HCT116 (cell line): ENCODE measurements at regions not wholly inside any gene's neighbourhood (a gene's known extent, or its start where the extent isn't known, plus 50 kb on each side); places are given as distances from the start of the nearest gene placed in this dataset.

Experiments
- ATAC-seq: fragments of 200-7000 bp; cut with Tn5 transposase; 2 replicates; pipeline ENCODE4 v1.9.1; 2020; ENCODE audit warnings: mild to moderate bottlenecking, moderate library complexity
- BruUV-seq: library from RNA; stranded (reverse); fragments of 400-500 nt; replicated peaks from 2 replicates; lab custom pipeline; 2021; lab: Mats Ljungman, UMichigan
- CTCF ChIA-PET: fragments of 300-600 bp; sonication (Branson Sonifier 250); formaldehyde crosslinking; loops from one replicate; lab custom pipeline; 2021; ENCODE audit warnings: antibody characterized with exemption; lab: Charles Lee
- POLR2A ChIA-PET: fragments of 300-600, 350-600 bp; sonication (Branson Sonifier 250); formaldehyde crosslinking; loops from one replicate; lab custom pipeline; 2021; ENCODE audit warnings: antibody characterized with exemption; lab: Charles Lee
- RAD21 ChIA-PET, 2 experiments: fragments of 300-600 bp; sonication (Branson Sonifier 250); formaldehyde crosslinking; loops; one replicate each; lab custom pipeline; 2023; ENCODE audit warnings: low total read pairs in 2 of 2; ENCODE audit not compliant: uncharacterized antibody in 2 of 2, unreplicated experiment in 2 of 2, low non-redundant PET in 1 of 2; lab: Charles Lee
- DNase-seq: peaks from one replicate; pipeline ENCODE4 v3.0.0-alpha.2; 2010; ENCODE audit warnings: low read depth, low spot score
- H2AFZ ChIP-seq: fragments of 200-600 bp; shearing (Covaris generic), sonication (generic); 2 replicates; pipeline ENCODE4 v1.6.1; 2017; ENCODE audit warnings: low read depth, mixed run types, mixed read lengths, antibody characterized with exemption, low read length; ENCODE audit not compliant: poor library complexity, severe bottlenecking
- H3K27ac ChIP-seq: 2 replicates; pipeline ENCODE4 v1.5.1; 2012; ENCODE audit warnings: low read depth, low read length
- H3K27me3 ChIP-seq: fragments of 200-600 bp; sonication (generic); 2 replicates; pipeline ENCODE4 v1.6.1; 2016; ENCODE audit warnings: mixed run types, low read length, mixed read lengths; ENCODE audit not compliant: insufficient read depth
- H3K36me3 ChIP-seq, 2 experiments: fragments of 200-500 bp in 1 of 2; fragments of 200-600 bp in 1 of 2; sonication (Bioruptor generic) in 1 of 2; sonication (generic) in 1 of 2; 2 replicates each; pipeline versions ENCODE4 v1.5.1 to v1.6.1; 2014 to 2016; ENCODE audit warnings: low read length in 2 of 2, inconsistent platforms in 1 of 2, mixed read lengths in 1 of 2, mixed run types in 1 of 2; ENCODE audit not compliant: insufficient read depth in 2 of 2, control insufficient read depth in 1 of 2
- H3K4me1 ChIP-seq, 2 experiments: fragments of 200-600 bp in 1 of 2; sonication (generic) in 1 of 2; 2 replicates each; pipeline versions ENCODE4 v1.5.1 to v1.6.1; 2012 to 2017; ENCODE audit warnings: low read length in 2 of 2, inconsistent platforms in 1 of 2, mild to moderate bottlenecking in 1 of 2, mixed read lengths in 1 of 2, mixed run types in 1 of 2, moderate library complexity in 1 of 2; ENCODE audit not compliant: insufficient read depth in 2 of 2, control insufficient read depth in 1 of 2
- H3K4me2 ChIP-seq: fragments of 200-600 bp; sonication (generic); 2 replicates; pipeline ENCODE4 v1.6.1; 2017; ENCODE audit warnings: mixed run types, low read length, mixed read lengths
- H3K4me3 ChIP-seq, 2 experiments: fragments of 200-600 bp in 1 of 2; sonication (generic) in 1 of 2; replicated peaks in 1 of 2; 2 replicates each; pipeline ENCODE4 v1.5.1; 2011 to 2016; ENCODE audit warnings: low read length in 2 of 2, control low read depth in 1 of 2, low read depth in 1 of 2, mild to moderate bottlenecking in 1 of 2, mixed read lengths in 1 of 2, mixed run types in 1 of 2
- H3K79me2 ChIP-seq: fragments of 200-600 bp; sonication (generic); 2 replicates; pipeline ENCODE4 v1.6.1; 2017; ENCODE audit warnings: mild to moderate bottlenecking, mixed run types, low read length, moderate library complexity, mixed read lengths; ENCODE audit not compliant: insufficient read depth
- H3K9ac ChIP-seq: fragments of 200-600 bp; sonication (generic); 2 replicates; pipeline ENCODE4 v1.6.1; 2016; ENCODE audit warnings: low read length, mixed read lengths
- H3K9me2 ChIP-seq: fragments of 200-600 bp; sonication (generic), shearing (Covaris generic); 2 replicates; pipeline ENCODE4 v1.6.1; 2017; ENCODE audit warnings: mixed run types, mild to moderate bottlenecking, moderate library complexity; ENCODE audit not compliant: insufficient read depth
- H3K9me3 ChIP-seq, 2 experiments: fragments of 200-500 bp in 1 of 2; fragments of 200-600 bp in 1 of 2; sonication (Bioruptor generic) in 1 of 2; sonication (generic) in 1 of 2; 2 replicates each; pipeline ENCODE4 v1.6.1; 2014 to 2017; ENCODE audit warnings: low read length in 2 of 2, mixed read lengths in 2 of 2, inconsistent platforms in 1 of 2, low read depth in 1 of 2, mild to moderate bottlenecking in 1 of 2, mixed run types in 1 of 2, moderate library complexity in 1 of 2; ENCODE audit not compliant: control insufficient read depth in 1 of 2, insufficient read depth in 1 of 2
- H4K20me1 ChIP-seq: fragments of 200-600 bp; sonication (generic), shearing (Covaris generic); 2 replicates; pipeline ENCODE4 v1.6.1; 2017; ENCODE audit warnings: mixed run types, mild to moderate bottlenecking, moderate library complexity; ENCODE audit not compliant: insufficient read depth
- CEBPB ChIP-seq: IDR thresholded peaks from 2 replicates; pipeline ENCODE4 v1.6.1; 2012; ENCODE audit warnings: low read depth
- EGR1 ChIP-seq: IDR thresholded peaks from 2 replicates; pipeline ENCODE4 v1.6.1; 2012; ENCODE audit warnings: low read depth
- ELF1 ChIP-seq: IDR thresholded peaks from 2 replicates; pipeline ENCODE4 v1.6.1; 2012; ENCODE audit warnings: low read depth, borderline replicate concordance
- EZH2phosphoT487 ChIP-seq: fragments of 200-600 bp; IDR thresholded peaks from 2 replicates; pipeline ENCODE4 v1.6.1; 2018; ENCODE audit warnings: antibody characterized with exemption, borderline replicate concordance
- FOSL1 ChIP-seq: IDR thresholded peaks from 2 replicates; pipeline ENCODE4 v1.6.1; 2012; ENCODE audit warnings: low read depth
- JUND ChIP-seq: IDR thresholded peaks from 2 replicates; pipeline ENCODE4 v1.6.1; 2012
- POLR2A ChIP-seq: IDR thresholded peaks from 2 replicates; pipeline ENCODE4 v1.7.0; 2011; ENCODE audit warnings: borderline replicate concordance; ENCODE audit not compliant: insufficient read depth, insufficient read length; ENCODE audit errors: extremely low read depth
- RAD21 ChIP-seq: IDR thresholded peaks from 2 replicates; pipeline ENCODE4 v1.6.1; 2012; ENCODE audit warnings: low read depth, mild to moderate bottlenecking
- REST ChIP-seq: IDR thresholded peaks from 2 replicates; pipeline ENCODE4 v1.6.1; 2012; ENCODE audit warnings: low read depth
- SP1 ChIP-seq: IDR thresholded peaks from 2 replicates; pipeline ENCODE4 v1.6.1; 2012; ENCODE audit warnings: low read depth
- SRF ChIP-seq: IDR thresholded peaks from 2 replicates; pipeline ENCODE4 v1.6.1; 2012; ENCODE audit warnings: low read depth
- TCF7L2 ChIP-seq: IDR thresholded peaks from 2 replicates; pipeline ENCODE4 v1.7.0; 2011; ENCODE audit warnings: borderline replicate concordance, inconsistent platforms; ENCODE audit not compliant: insufficient read depth, insufficient read length; ENCODE audit errors: extremely low read depth
- ZBTB33 ChIP-seq: IDR thresholded peaks from 2 replicates; pipeline ENCODE4 v1.6.1; 2011; ENCODE audit warnings: mild to moderate bottlenecking, low read length, moderate library complexity; ENCODE audit not compliant: insufficient replicate concordance; ENCODE audit errors: extremely low read depth
- ZNF274 ChIP-seq: fragments of 200-500 bp; sonication (Bioruptor generic); IDR thresholded peaks from 2 replicates; pipeline ENCODE4 v1.6.1; 2014; ENCODE audit warnings: mild to moderate bottlenecking, low read depth, low read length, inconsistent platforms
- intact Hi-C: fragments of 100-400 bp; cut with micrococcal nuclease; formaldehyde crosslinking; loops from 2 replicates; pipeline ENCODE4 v1.10.0; 2022

DNA sequence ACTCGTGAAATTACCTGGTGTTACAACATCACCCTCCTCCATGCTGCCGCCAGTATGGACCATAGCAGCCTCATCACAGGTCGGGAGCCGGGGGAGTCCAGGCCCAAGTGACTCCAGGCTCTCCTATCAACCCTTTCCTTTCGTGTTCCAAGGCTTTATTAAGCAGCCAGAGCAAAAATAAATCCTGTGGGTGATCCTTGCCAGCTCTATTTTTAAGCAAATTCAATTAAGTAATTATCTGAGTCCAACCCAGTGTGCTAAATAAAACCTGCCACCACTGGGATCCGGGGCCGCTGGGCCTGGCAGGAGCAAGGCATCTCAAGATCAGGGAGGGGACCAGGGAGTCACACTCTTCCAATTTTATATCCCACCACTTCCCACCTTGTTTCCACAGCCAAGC, 80.7 kb upstream of the PRPS1 start:
- intact Hi-C loops: no loop called here
- ChIA-PET POLR2A (no interaction called here), CTCF (interaction anchor here (0.8 kb wide), 1 partner anchor 9 kb away, joined by 4 read pairs; no protein-coding TSS in a partner anchor), RAD21 (no interaction called here)
- BruUV-seq: no TSS peak
- ATAC-seq (no peak), DNase-seq (no peak)
- Histone ChIP-seq H4K20me1 (no peaks in the 10 kb centered on the region), H3K9me2 (no peaks in the 10 kb centered on the region), H2AFZ (no peak overlapping the region), H3K9ac (no peak overlapping the region), H3K4me2 (no peak overlapping the region), H3K36me3 (no peaks in the 10 kb centered on the region), H3K4me3 (no peak overlapping the region), H3K27ac (no peak overlapping the region), H3K79me2 (no peaks in the 10 kb centered on the region), H3K27me3 (no peaks in the 10 kb centered on the region), H3K4me1 (no peaks in the 10 kb centered on the region), H3K9me3 (no peaks in the 10 kb centered on the region)
- TF ChIP-seq CEBPB (no peak), RAD21 (no peak), ZNF274 (no peak), SRF (no peak), TCF7L2 (no peak), ZBTB33 (no peak), POLR2A (no peak), EGR1 (no peak), JUND (no peak), SP1 (no peak), REST (no peak), EZH2phosphoT487 (no peak), ELF1 (no peak), FOSL1 (no peak)
